Activated naive CD8-positive, alpha-beta T cell treated with anti-CD3 and anti-CD28 coated beads for 36 hours (primary cell): ENCODE measurements at regions not wholly inside any gene's neighbourhood (a gene's known extent, or its start where the extent isn't known, plus 50 kb on each side); places are given as distances from the start of the nearest gene placed in this dataset.

Source experiments
- DNase-seq: peaks from one replicate; pipeline ENCODE4 v3.0.0; 2021
- H3K27ac Mint-ChIP-seq: one replicate; pipeline ENCODE4 v1.8.0; 2022; ENCODE audit warnings: mild to moderate bottlenecking, moderate library complexity, mixed read lengths
- H3K27me3 Mint-ChIP-seq: one replicate; pipeline ENCODE4 v1.8.0; 2022; ENCODE audit warnings: mild to moderate bottlenecking, mixed read lengths
- H3K36me3 Mint-ChIP-seq: one replicate; pipeline ENCODE4 v1.8.0; 2021; ENCODE audit warnings: mild to moderate bottlenecking, mixed read lengths
- H3K4me1 Mint-ChIP-seq: one replicate; pipeline ENCODE4 v1.8.0; 2021; ENCODE audit warnings: mixed read lengths
- H3K4me3 Mint-ChIP-seq: one replicate; pipeline ENCODE4 v1.8.0; 2022; ENCODE audit warnings: mild to moderate bottlenecking, moderate library complexity, mixed read lengths
- H3K9me3 Mint-ChIP-seq: one replicate; pipeline ENCODE4 v1.8.0; 2022; ENCODE audit warnings: mixed read lengths

- Mint-ChIP-seq H3K36me3 (no peaks in the 10 kb centered on the region), H3K4me3 (no peak overlapping the region), H3K27ac (no peak overlapping the region), H3K4me1 (peaks cover 13% of the 10 kb centered on the region), H3K9me3 (no peaks in the 10 kb centered on the region), H3K27me3 (peaks cover 14% of the 10 kb centered on the region)
- DNase-seq, result no peak
Observed at GRCh38 chr18:10059610-10060468, 146.0 kb downstream of the VAPA start.

GRCh38 chr18:10060469-10060782 lies 146.6 kb downstream of the VAPA start:
- no peak overlapping the region for H3K4me3 Mint-ChIP-seq
- H3K27ac Mint-ChIP-seq, result no peak overlapping the region
- H3K9me3 Mint-ChIP-seq, result no peaks in the 10 kb centered on the region
- no peaks in the 10 kb centered on the region for H3K36me3 Mint-ChIP-seq
- peaks cover 14% of the 10 kb centered on the region for H3K27me3 Mint-ChIP-seq
- DNase-seq, result no peak
- peaks cover 13% of the 10 kb centered on the region for H3K4me1 Mint-ChIP-seq

- peaks cover 14% of the 10 kb centered on the region for H3K27me3 Mint-ChIP-seq
- no peaks in the 10 kb centered on the region for H3K9me3 Mint-ChIP-seq
- no peak for DNase-seq
- H3K4me1 Mint-ChIP-seq, result peaks cover 13% of the 10 kb centered on the region
- no peak overlapping the region for H3K27ac Mint-ChIP-seq
- no peaks in the 10 kb centered on the region for H3K36me3 Mint-ChIP-seq
- no peak overlapping the region for H3K4me3 Mint-ChIP-seq
Observed at GRCh38 chr18:10060841-10061240, 147.0 kb downstream of the VAPA start.

GRCh38 chr18:10061566-10062140 lies 147.8 kb downstream of the VAPA start:
- no peaks in the 10 kb centered on the region for H3K36me3 Mint-ChIP-seq
- peaks cover 13% of the 10 kb centered on the region for H3K4me1 Mint-ChIP-seq
- H3K27ac Mint-ChIP-seq, result no peak overlapping the region
- no peak overlapping the region for H3K4me3 Mint-ChIP-seq
- no peaks in the 10 kb centered on the region for H3K9me3 Mint-ChIP-seq
- peaks cover 14% of the 10 kb centered on the region for H3K27me3 Mint-ChIP-seq
- DNase-seq, result no peak

- no peak for DNase-seq
- Mint-ChIP-seq H3K27me3 (peaks cover 17% of the 10 kb centered on the region), H3K9me3 (no peaks in the 10 kb centered on the region), H3K36me3 (no peaks in the 10 kb centered on the region), H3K4me3 (no peak overlapping the region), H3K4me1 (peaks cover 9% of the 10 kb centered on the region), H3K27ac (no peak overlapping the region)
Observed at GRCh38 chr18:10062302-10063300, 148.8 kb downstream of the VAPA start.

- H3K4me3 Mint-ChIP-seq, result no peak overlapping the region
- H3K9me3 Mint-ChIP-seq, result no peaks in the 10 kb centered on the region
- peaks cover 2% of the 10 kb centered on the region for H3K4me1 Mint-ChIP-seq
- H3K36me3 Mint-ChIP-seq, result no peaks in the 10 kb centered on the region
- DNase-seq, result no peak
- peaks cover 17% of the 10 kb centered on the region for H3K27me3 Mint-ChIP-seq
- H3K27ac Mint-ChIP-seq, result no peak overlapping the region
Observed at GRCh38 chr18:10063489-10063888, 149.7 kb downstream of the VAPA start.

- Mint-ChIP-seq H3K9me3 (no peaks in the 10 kb centered on the region), H3K36me3 (no peaks in the 10 kb centered on the region), H3K27ac (no peak overlapping the region)
Observed at GRCh38 chr18:10064267-10064666, 150.5 kb downstream of the VAPA start.

GRCh38 chr18:10065296-10065695 lies 151.5 kb downstream of the VAPA start:
- no peak for DNase-seq
- Mint-ChIP-seq H3K4me3 (no peak overlapping the region), H3K27me3 (peaks cover 17% of the 10 kb centered on the region)

More at GRCh38 chr18:10064267-10064666, 150.5 kb downstream of the VAPA start:
- DNase-seq, result no peak
- no peak overlapping the region for H3K4me3 Mint-ChIP-seq
- H3K4me1 Mint-ChIP-seq, result peaks cover 2% of the 10 kb centered on the region
- H3K27me3 Mint-ChIP-seq, result peaks cover 17% of the 10 kb centered on the region

GRCh38 chr18:10067670-10068659 lies 154.1 kb downstream of the VAPA start:
- H3K4me3 Mint-ChIP-seq, result no peak overlapping the region
- no peak overlapping the region for H3K27ac Mint-ChIP-seq
- H3K4me1 Mint-ChIP-seq, result peaks cover 2% of the 10 kb centered on the region
- H3K27me3 Mint-ChIP-seq, result peaks cover 6% of the 10 kb centered on the region
- H3K36me3 Mint-ChIP-seq, result no peaks in the 10 kb centered on the region
- DNase-seq, result no peak
- no peaks in the 10 kb centered on the region for H3K9me3 Mint-ChIP-seq

More at GRCh38 chr18:10065296-10065695, 151.5 kb downstream of the VAPA start:
- H3K27ac Mint-ChIP-seq, result no peak overlapping the region
- H3K36me3 Mint-ChIP-seq, result no peaks in the 10 kb centered on the region
- H3K9me3 Mint-ChIP-seq, result no peaks in the 10 kb centered on the region
- peaks cover 2% of the 10 kb centered on the region for H3K4me1 Mint-ChIP-seq

- no peak for DNase-seq
- H3K36me3 Mint-ChIP-seq, result no peaks in the 10 kb centered on the region
- no peak overlapping the region for H3K27ac Mint-ChIP-seq
- H3K4me1 Mint-ChIP-seq, result peaks cover 5% of the 10 kb centered on the region
- H3K4me3 Mint-ChIP-seq, result no peak overlapping the region
- no peaks in the 10 kb centered on the region for H3K9me3 Mint-ChIP-seq
- H3K27me3 Mint-ChIP-seq, result peaks cover 3% of the 10 kb centered on the region
Observed at GRCh38 chr18:10068766-10069567, 155.2 kb downstream of the VAPA start.

- no peak overlapping the region for H3K27ac Mint-ChIP-seq
- H3K36me3 Mint-ChIP-seq, result no peaks in the 10 kb centered on the region
- peaks cover 7% of the 10 kb centered on the region for H3K4me1 Mint-ChIP-seq
- peaks cover 3% of the 10 kb centered on the region for H3K27me3 Mint-ChIP-seq
- no peaks in the 10 kb centered on the region for H3K9me3 Mint-ChIP-seq
- no peak overlapping the region for H3K4me3 Mint-ChIP-seq
- DNase-seq, result no peak
Observed at GRCh38 chr18:10070561-10071000, 156.8 kb downstream of the VAPA start.

- DNase-seq, result no peak
- no peaks in the 10 kb centered on the region for H3K9me3 Mint-ChIP-seq
Observed at GRCh38 chr18:10072671-10073175, 158.9 kb downstream of the VAPA start.

GRCh38 chr18:10074110-10074509 lies 160.3 kb downstream of the VAPA start:
- H3K27me3 Mint-ChIP-seq, result no peaks in the 10 kb centered on the region
- peaks cover 5% of the 10 kb centered on the region for H3K4me1 Mint-ChIP-seq
- H3K4me3 Mint-ChIP-seq, result no peak overlapping the region
- no peak for DNase-seq
- no peaks in the 10 kb centered on the region for H3K9me3 Mint-ChIP-seq
- no peak overlapping the region for H3K27ac Mint-ChIP-seq
- no peaks in the 10 kb centered on the region for H3K36me3 Mint-ChIP-seq

More at GRCh38 chr18:10072671-10073175, 158.9 kb downstream of the VAPA start:
- Mint-ChIP-seq H3K27ac (no peak overlapping the region), H3K27me3 (no peaks in the 10 kb centered on the region), H3K4me3 (no peak overlapping the region), H3K36me3 (no peaks in the 10 kb centered on the region), H3K4me1 (peaks cover 7% of the 10 kb centered on the region)
